ENCODE measurements at regions not wholly inside any gene's neighbourhood (a gene's known extent, or its start where the extent isn't known, plus 50 kb on each side); places are given as distances from the start of the nearest gene placed in this dataset.

GRCh38 chr13:99827011-99827772 is 144.4 kb downstream of the ZIC5 start:
- DNase-seq (ENCODE audit: low read depth, low spot score): no peak

GRCh38 chr13:99823961-99824360 is 147.6 kb downstream of the ZIC5 start:
- no peak for DNase-seq (ENCODE audit: low read depth, low spot score)

- no peak for DNase-seq (ENCODE audit: low read depth, low spot score)
Observed at GRCh38 chr13:99822820-99823219, 148.7 kb downstream of the ZIC5 start.

- DNase-seq (ENCODE audit: low read depth, low spot score): no peak
Observed at GRCh38 chr13:99821741-99822140, 149.8 kb downstream of the ZIC5 start.

GRCh38 chr13:99819967-99820366 is 151.6 kb downstream of the ZIC5 start:
- no peak for DNase-seq (ENCODE audit: low read depth, low spot score)

- no peak for DNase-seq (ENCODE audit: low read depth, low spot score)
Observed at GRCh38 chr13:99816321-99816720, 155.2 kb downstream of the ZIC5 start.

GRCh38 chr13:99813336-99814095 is 158.1 kb downstream of the ZIC5 start:
- no peak for DNase-seq (ENCODE audit: low read depth, low spot score)

GRCh38 chr13:99812625-99813024 is 158.9 kb downstream of the ZIC5 start:
- DNase-seq (ENCODE audit: low read depth, low spot score): no peak

- no peak for DNase-seq (ENCODE audit: low read depth, low spot score)
Observed at GRCh38 chr13:99811067-99811700, 160.4 kb downstream of the ZIC5 start.

GRCh38 chr13:99809926-99810325 is 161.6 kb downstream of the ZIC5 start:
- DNase-seq (ENCODE audit: low read depth, low spot score): no peak

GRCh38 chr13:99809496-99809895 is 162.1 kb downstream of the ZIC5 start:
- no peak for DNase-seq (ENCODE audit: low read depth, low spot score)

- no peak for DNase-seq (ENCODE audit: low read depth, low spot score)
Observed at GRCh38 chr13:99808786-99809185, 162.8 kb downstream of the ZIC5 start.

- no peak for DNase-seq (ENCODE audit: low read depth, low spot score)
Observed at GRCh38 chr13:99806671-99807070, 164.9 kb downstream of the ZIC5 start.

GRCh38 chr13:99805361-99805760 is 166.2 kb downstream of the ZIC5 start:
- DNase-seq (ENCODE audit: low read depth, low spot score): no peak

- no peak for DNase-seq (ENCODE audit: low read depth, low spot score)
Observed at GRCh38 chr13:99803141-99803540, 168.4 kb downstream of the ZIC5 start.

- no peak for DNase-seq (ENCODE audit: low read depth, low spot score)
Observed at GRCh38 chr13:99802416-99802815, 169.2 kb downstream of the ZIC5 start.

GRCh38 chr13:99800951-99801350 is 170.6 kb downstream of the ZIC5 start:
- DNase-seq (ENCODE audit: low read depth, low spot score): no peak

- no peak for DNase-seq (ENCODE audit: low read depth, low spot score)
Observed at GRCh38 chr13:99800011-99800410, 171.6 kb downstream of the ZIC5 start.

- no peak for DNase-seq (ENCODE audit: low read depth, low spot score)
Observed at GRCh38 chr13:99798756-99799155, 172.8 kb downstream of the ZIC5 start.

- no peak for DNase-seq (ENCODE audit: low read depth, low spot score)
Observed at GRCh38 chr13:99797691-99798090, 173.9 kb downstream of the ZIC5 start.

GRCh38 chr13:99796175-99796819 is 175.3 kb downstream of the ZIC5 start:
- peak; percentile 8 for DNase-seq (ENCODE audit: low read depth, low spot score)
